ENCODE measurements at regions not wholly inside any gene's neighbourhood (a gene's known extent, or its start where the extent isn't known, plus 50 kb on each side); places are given as distances from the start of the nearest gene placed in this dataset.

DNA sequence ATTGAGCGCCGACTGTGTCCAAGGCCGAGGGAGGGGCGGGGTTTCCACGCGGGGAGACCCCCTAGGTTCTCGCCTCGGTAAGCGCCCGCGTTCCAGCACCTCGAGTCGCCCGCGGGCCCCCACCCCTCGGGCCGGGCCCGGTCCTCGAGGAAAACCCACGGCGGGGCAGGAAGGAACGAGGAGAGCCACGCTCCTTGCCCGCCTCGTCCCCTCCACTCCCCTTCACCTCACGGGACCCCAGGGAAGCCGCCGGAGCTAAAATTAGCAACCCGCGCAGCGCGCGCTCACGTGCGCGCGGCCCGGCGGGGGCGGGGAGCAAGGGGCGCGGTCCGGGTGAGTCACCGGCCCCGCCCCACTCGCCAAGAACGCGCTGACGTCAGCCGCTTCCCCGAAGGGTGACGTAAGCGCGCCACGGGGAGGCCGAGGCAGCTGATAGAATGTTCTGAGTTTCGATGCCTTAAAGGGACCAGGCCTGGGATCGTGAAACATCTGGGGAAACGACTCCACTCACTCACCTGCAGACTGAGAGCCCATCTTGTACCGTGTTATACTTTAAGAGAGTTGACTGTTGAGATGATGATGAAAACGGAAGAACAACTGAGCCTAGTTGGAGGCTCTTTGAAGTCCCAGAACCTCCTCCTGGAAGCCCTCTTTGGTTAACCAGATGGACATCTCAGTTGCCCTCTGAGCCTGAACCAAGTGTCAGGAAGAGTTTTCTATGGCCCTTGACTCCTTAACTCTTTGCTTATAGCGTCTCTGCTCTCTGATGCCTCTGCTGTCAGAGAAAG, 49.7 kb upstream of the ATF3 start:
- no peak for TF ChIP-seq EZH2phosphoT487 (IDR thresholded peaks at IDR 0.05; ENCODE audit: borderline replicate concordance, low read depth, low read length)
- TF ChIP-seq, protein P1, sequence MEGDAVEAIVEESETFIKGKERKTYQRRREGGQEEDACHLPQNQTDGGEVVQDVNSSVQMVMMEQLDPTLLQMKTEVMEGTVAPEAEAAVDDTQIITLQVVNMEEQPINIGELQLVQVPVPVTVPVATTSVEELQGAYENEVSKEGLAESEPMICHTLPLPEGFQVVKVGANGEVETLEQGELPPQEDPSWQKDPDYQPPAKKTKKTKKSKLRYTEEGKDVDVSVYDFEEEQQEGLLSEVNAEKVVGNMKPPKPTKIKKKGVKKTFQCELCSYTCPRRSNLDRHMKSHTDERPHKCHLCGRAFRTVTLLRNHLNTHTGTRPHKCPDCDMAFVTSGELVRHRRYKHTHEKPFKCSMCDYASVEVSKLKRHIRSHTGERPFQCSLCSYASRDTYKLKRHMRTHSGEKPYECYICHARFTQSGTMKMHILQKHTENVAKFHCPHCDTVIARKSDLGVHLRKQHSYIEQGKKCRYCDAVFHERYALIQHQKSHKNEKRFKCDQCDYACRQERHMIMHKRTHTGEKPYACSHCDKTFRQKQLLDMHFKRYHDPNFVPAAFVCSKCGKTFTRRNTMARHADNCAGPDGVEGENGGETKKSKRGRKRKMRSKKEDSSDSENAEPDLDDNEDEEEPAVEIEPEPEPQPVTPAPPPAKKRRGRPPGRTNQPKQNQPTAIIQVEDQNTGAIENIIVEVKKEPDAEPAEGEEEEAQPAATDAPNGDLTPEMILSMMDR (conservative IDR thresholded peaks at IDR 0.05; ENCODE audit: low read length), result no peak
- CTCF ChIA-PET (ENCODE audit: unreplicated experiment), result interaction anchor here (0.6 kb wide), 1 partner anchor 535 kb away, joined by 4 read pairs; no protein-coding TSS in a partner anchor
- intact Hi-C loops (cut with micrococcal nuclease; ENCODE audit: unreplicated experiment), result no loop called here
- Histone ChIP-seq H3K4me2 (ENCODE audit: low read length) (peak overlapping the region; percentile 61), H4K20me1 (ENCODE audit: insufficient read depth, low read length) (no peaks in the 10 kb centered on the region), H3K4me1 (ENCODE audit: insufficient read depth, low read length, poor library complexity, severe bottlenecking) (peaks cover 14% of the 10 kb centered on the region), H3K36me3 (ENCODE audit: insufficient read depth, low read length) (no peaks in the 10 kb centered on the region; the same call in 1 of the 2 replicates), H3K27ac (ENCODE audit: low read depth, low read length, poor library complexity, severe bottlenecking) (peak overlapping the region; percentile 5), H3K9me2 (ENCODE audit: insufficient read depth, low read length) (no peaks in the 10 kb centered on the region), H3K4me3 (ENCODE audit: low read depth, low read length, poor library complexity, severe bottlenecking) (peak overlapping the region; percentile 71), H3K9me3 (ENCODE audit: low read length) (no peaks in the 10 kb centered on the region), H2AFZ (ENCODE audit: low read length) (peak overlapping the region; percentile 76), H3K79me2 (ENCODE audit: insufficient read depth, low read depth, low read length) (no peaks in the 10 kb centered on the region)
- POLR2A ChIA-PET, result interaction anchor here (0.6 to 0.9 kb wide), 6 partner anchors 9 to 142 kb away, joined by 3 to 4 read pairs (median 3); no protein-coding TSS in a partner anchor
- BruUV-seq (replicated peaks), result no TSS peak
- peak; percentile 95 for DNase-seq (ENCODE audit: low spot score)

Measured in OCI-LY7 (cell line).